ENCODE measurements at regions not wholly inside any gene's neighbourhood (a gene's known extent, or its start where the extent isn't known, plus 50 kb on each side); places are given as distances from the start of the nearest gene placed in this dataset.
"Not testable (repeated sequence)": the region's sequence is repeated elsewhere in the genome, so short reads cannot be mapped to it uniquely, and the experiment has no call there.

- no peak for DNase-seq
These were observed 117.9 kb downstream of the ERMARD start for GRCh38 chr6:169869301-169869700.

DNA sequence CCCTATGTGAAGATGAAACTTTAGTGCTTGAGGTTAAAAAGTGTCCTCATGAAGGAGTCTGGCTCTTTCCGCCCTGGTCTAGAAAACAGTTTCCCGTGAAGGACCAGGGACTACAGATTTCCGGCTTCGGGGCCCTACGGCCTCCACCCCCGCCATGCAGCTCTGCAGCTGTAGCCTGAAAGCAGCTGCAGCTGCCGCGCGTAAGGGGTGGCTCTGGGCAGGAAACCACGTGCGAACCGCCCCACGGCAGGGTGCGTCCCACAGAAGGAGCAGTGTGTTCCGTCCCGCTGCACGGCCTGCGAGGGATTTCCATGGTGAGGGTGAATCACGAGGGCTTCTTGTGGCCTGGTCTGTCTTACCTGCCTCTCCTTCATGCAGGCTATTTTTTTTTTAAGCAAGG is 117.0 kb downstream of the ERMARD start:
- no peak for DNase-seq

DNA sequence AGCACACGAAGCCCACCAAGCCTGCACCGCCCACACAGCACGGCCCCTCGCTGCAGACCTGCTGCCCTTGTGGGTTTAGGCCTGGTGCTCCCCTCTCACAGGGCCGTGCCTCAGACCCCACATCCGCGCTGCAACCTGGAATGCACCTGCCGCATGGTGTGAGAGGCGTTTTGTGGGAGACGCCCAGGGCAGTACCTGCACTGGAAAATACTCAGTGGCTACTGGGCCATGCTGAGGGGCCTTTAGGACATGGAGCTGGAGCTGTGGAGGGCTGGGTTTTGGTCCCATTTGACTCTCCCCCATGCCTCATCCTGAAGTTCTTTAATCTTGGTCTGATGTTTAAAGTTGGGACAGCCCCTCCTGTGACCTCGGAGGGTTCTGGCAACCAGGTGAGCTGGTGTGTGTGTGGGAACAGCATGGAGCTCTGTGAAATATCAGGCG is 116.3 kb downstream of the ERMARD start:
- DNase-seq, result no peak

DNA sequence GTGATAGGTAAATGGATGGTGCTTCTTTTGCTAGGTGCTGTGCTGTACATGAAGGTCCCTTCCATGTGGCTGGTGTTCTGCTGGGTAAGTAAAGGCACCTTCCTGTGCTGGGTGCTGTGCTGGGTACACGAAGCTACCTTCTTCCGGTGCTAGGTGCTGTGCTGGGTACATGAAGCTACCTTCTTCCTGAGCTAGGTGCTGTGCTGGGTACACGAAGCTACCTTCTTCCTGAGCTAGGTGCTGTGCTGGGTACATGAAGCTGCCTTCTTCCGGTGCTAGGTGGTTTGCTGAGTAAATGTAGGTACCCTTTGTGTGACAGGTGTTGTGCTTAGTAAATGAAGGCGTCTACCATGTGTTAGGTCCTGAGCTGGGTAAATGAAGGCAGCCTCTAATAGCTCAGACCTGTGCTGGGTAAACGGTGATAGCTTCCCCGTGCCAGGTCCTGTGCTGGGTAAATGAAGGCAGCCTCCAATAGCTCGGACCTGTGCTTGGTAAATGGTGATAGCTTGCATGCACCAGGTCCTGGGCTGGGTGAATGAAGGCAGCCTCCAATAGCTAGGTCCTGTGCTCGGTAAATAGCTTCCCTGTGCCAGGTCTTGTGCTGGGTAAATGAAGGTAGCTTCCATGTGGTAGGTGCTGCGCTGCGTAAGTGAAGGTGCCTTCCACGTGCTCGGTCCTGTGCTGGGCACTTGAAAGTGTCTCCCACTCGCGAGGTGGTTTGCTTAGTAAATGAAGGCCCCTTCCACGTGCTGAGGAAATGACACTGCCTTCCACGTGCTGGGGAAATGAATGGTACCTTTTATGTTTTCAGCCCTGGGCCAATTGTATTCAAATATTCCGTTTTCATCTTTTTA is 115.5 kb downstream of the ERMARD start:
- no peak for DNase-seq

- no peak for DNase-seq
These were observed 114.7 kb downstream of the ERMARD start for GRCh38 chr6:169866140-169866534.

GRCh38 chr6:169865346-169866139 is 114.1 kb downstream of the ERMARD start:
- no peak for DNase-seq

DNA sequence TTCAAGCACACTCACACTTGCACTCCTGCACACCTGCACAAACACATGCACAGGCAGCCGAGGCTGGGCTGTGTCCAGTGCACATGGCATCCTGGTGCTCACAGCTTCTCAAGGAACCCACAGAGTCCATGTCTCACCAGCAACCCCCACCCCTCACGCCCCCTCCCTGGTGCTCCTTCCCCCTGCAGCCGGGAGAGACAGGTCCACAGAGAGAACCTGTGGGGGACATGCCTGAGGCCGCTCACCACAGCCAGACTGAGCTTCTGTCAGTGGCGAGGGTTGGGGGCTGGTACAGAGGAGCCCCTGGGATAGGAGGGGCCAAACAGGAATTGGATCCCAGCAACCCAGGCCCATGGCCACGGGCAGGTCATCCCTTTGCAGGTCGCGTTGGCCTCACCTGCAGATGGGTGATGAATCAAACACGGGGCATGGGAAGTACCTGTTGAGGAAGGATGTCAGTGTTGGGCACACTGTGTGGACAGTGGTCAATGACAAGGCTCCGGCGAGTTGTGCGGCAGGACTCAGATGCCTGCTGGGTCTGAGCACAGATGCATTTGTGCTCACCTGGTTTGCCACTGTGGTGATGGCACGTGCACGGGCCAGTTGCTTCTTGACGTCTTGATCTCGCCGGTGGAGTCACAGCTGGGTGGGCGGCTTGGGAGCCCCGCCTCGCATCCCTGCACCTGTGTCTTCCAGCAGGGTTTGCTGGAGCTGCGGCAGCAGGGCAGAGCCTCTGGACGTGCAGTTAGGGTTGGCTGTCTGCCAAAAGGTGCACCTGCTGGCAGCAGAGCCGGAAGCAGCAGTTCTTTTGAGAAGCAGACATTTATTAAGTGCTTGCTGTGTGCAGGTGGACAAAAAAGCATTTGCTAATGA is 113.0 kb downstream of the ERMARD start:
- DNase-seq, result no peak

- DNase-seq, result no peak
These were observed 112.3 kb downstream of the ERMARD start for GRCh38 chr6:169863710-169864109.

DNA sequence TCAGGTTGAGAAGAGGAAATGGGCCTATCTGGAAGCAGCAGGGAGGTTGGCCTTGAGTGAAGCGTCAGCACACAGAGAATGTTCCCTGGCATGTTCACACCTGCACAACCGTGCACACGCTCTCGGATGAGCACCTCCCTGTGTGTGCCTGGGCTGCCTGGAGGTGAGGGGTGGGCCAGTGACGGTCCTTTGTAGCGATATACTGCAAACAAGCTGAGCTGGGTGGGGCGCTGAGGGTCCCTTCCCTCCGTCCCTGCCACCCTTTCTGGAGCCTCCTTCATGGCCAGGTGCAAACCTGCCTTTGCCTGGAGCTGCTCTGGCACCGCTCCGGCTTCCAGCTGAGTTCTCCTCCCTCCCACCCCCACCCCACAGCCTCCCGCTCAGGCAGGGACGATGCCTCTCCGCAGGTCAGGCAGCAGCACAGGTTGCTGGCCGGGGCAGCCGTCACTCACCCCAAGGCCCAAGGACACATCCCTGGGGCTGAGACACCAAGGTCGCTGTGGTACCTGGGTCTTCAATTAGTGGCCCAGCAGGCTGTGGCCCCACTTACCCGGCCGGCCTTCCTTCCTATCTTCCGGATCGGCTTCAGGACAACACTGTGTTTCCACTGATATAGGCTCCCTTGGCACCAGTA is 111.6 kb downstream of the ERMARD start:
- no peak for DNase-seq

DNA sequence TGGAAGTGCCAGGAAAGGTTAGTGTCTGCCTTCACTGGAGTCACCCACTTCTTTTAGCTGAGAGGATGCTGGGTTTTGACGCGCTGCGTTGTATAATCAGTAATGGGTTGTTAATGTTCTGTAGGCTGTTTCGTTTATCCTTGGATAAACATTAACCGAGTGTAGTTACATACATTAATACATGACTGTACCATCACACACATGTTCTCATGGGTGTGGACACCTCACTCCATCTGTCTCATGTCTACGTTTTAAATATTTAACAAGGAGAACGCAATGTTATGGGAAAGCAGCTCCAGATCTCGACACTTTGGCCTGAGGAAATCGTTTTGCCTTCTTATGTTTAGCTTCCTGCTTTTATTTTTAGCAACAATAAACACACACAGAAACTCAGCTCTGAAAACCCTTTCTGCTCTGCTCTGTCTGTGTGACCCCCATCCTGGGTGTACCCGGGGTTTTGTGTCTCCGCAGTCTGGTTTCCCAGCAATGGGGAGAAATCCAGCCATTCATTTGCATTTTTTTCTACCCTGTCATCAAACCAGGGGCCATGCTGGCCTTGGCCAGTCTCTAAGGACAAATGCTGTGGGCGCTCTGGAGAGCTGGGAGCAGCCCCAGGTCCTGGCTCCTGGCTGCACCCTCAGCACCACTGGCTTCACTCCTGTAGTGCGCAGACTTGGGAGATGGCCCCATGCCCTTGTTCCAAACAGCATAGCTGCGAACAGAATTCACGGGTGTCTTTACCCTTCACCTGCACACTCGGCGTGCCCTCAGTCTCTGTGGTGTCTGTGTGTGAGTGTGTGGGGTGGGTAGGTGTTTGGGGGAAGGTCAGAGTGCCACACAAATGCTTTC is 110.8 kb downstream of the ERMARD start:
- DNase-seq, result no peak

DNA sequence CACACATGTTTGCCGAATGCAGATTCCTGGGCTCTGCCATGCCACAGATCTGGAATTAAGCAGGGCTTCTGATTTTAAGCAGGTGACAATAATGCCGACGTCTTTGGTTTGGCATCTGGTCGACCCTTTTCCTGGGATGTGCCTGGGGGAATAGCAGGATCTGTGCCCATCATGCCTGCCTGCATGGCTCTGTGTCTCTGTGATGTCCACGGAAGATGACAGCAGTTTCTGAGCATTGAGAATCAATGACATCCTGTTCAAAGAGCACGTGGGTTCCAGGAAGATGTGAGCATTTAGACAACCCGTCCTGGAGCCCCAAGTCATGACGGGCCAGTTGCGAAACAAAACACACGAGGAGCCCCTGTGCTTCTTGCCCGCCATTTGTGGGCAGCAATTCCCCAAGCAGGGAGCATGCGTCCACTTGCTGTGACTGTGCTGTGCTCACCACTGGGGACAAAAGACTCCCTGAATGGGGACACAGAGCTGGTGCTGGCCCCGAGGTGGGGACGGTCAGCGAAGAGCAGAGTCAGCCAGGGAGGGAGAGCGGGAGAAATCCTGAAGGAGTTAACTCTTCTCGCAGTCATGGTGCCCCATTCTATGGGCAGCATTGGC is 110.1 kb downstream of the ERMARD start:
- DNase-seq, result no peak

DNA sequence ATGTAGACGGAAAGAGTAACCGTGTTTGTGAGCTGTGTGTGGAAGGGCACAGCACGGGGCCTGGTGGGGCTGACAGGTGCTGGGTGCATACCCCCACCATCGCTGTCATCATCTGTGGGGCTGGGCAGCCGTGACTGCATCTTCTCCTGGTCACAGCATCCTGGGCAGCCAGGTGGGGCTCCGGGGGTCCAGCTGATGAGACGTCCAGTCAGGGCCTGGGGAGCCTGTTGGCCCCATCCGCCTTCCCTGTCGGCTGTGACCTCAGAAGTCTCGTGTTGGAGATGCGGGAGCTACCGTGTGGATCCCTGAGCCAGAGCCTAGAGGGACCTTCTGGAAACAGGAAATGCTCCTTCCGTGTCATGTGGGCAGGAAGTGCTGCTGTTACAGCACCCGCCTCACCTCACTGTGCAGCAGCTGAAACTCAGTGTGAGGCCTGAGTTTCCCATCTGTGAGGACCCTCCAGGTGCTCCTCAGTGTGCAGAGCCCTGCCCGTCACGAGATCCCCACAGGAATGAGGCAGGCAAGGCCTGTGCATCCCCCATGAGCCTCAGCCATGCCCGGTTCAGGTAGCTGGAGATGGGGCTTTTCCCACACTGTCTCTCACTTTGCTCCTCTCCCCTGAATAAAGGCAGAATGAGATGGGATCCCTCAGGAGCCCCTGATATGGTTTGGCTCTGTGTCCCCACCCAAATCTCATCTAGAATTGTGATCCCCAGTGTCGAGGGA is 108.7 kb downstream of the ERMARD start:
- DNase-seq, result no peak

DNA sequence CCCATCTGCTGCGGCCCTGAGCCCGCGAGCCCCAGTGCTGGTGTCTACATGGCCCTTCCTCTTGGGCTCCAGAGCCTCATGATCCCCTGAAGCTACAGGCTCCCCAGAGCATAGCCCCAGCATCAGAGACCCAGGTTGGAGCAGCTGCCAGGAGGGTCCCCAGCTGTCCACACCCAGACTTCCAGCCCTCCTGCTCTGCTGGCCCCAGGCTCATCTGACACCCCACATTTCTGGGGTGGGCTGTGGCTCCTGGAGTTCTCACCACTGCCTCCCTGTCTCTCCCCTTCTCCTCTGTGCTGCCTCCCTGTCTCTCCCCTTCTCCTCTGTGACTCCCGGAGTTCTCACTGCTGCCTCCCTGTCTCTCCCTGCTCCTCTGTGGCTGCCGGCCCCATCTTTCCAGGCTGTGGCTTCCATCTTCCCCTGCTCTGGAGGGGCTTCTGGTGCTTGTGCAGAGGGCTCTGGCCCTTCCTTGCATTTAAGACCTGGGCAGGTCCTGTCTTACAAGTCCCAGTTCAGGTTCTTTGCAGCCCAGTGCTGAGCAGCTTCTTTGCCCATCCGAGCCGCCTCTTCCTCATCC is 108.1 kb downstream of the ERMARD start:
- no peak for DNase-seq

GRCh38 chr6:169858935-169859351 is 107.5 kb downstream of the ERMARD start:
- no peak for DNase-seq

- no peak for DNase-seq
These were observed 107.0 kb downstream of the ERMARD start for GRCh38 chr6:169858293-169858934.

DNA sequence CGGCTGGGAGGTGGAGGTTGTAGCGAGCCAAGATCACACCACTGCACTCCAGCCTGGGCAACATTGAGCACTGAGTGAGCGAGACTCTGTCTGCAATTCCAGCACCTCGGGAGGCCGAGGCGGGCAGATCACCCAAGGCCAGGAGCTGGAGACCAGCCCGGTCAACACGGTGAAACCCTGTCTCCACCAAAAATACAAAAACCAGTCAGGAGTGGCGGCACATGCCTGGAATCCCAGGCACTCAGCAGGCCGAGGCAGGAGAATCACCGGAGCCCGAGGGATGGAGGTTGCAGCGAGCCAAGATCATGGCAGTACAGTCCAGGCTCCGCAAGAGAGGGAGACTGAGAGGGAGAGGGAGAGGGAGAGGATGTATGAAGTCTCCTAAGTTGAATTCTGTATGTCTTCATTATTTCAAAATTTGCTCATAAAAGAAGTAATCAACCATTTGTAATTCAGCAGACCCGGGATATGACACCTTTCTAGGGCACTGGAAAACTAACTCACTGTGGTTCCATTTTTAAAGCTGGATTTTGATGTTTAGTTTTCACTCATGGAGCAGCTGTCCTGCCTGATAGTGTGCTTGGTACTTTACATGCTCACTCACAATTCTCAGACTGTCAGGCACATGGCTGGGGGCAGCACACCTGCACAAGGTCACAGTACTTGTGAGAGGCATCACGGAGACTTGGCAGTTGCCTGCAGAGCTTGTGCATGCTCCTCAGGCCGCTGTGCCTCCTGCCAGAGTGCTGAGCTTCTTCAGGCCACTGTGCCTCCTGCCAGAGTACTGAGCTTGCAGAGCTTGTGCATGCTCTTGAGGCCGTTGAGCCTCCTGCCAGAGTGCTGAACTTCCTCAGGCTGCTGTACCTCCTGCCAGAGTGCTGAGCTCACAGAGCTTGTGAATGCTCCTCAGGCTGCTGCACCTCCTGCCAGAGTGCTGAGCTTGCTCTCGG is 106.2 kb downstream of the ERMARD start:
- no peak for DNase-seq

DNA sequence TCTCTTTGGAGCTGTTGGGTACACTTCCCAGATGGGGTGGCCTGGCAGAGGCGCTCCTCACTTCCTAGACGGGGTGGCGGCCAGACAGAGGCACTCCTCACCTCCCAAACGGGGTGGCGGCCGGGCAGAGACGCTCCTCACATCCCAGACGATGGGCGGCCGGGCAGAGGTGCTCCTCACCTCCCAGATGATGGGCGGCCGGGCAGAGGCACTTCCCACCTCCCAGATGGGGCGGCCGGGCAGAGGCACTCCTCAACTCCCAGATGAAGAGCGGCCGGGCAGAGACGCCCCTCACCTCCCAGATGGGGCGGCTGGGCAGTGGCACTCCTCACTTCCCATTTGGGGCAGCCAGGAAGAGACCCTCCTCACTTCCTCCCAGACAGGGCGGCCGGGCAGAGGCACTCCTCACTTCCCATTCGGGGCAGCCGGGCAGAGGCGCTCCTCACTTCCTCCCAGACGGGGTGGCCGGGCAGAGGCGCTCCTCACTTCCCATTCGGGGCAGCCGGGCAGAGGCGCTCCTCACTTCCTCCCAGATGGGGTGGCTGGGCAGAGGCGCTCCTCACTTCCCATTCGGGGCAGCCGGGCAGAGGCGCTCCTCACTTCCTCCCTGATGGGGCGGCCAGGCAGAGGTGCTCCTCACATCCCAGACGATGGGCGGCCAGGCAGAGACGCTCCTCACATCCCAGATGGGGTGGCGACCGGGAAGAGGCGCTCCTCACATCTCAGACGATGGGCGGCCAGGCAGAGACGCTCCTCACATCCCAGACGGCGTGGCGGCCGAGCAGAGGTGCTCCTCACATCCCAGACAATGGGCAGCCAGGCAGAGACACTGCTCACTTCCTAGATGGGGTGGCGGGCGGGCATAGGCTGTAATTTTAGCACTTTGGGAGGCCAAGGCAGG is 105.3 kb downstream of the ERMARD start:
- not testable (repeated sequence) for DNase-seq

Data from NCI-H446 treated with DMSO at 0.1 percent for 48 hours (cell line).